Kidney (tissue), 13 donors: ENCODE measurements at regions not wholly inside any gene's neighbourhood (a gene's known extent, or its start where the extent isn't known, plus 50 kb on each side); places are given as distances from the start of the nearest gene placed in this dataset.

Experiments
- DNase-seq, 5 donors: peaks; one replicate each; pipeline ENCODE4 v3.0.0-alpha.2; 2013 to 2020
- FAIRE-seq: peaks from 2 replicates; lab custom pipeline; 2012; peaks lifted over from hg19 to GRCh38; lab: Jason Lieb, UNC
- H3K27ac ChIP-seq, 2 donors: one replicate each; pipeline ENCODE4 v1.7.0; 2013; ENCODE audit warnings: low read depth in 2 of 2, low read length in 2 of 2, inconsistent platforms in 1 of 2
- H3K27me3 ChIP-seq: one replicate; pipeline ENCODE4 v1.7.1; 2013; ENCODE audit warnings: low read length, inconsistent platforms; ENCODE audit not compliant: control insufficient read depth, insufficient read depth
- H3K36me3 ChIP-seq, 3 donors: one replicate each; pipeline versions ENCODE4 v1.7.0 to v1.7.1; 2013; ENCODE audit warnings: low read length in 3 of 3, control low read depth in 1 of 3, inconsistent platforms in 1 of 3; ENCODE audit not compliant: insufficient read depth in 3 of 3, control insufficient read depth in 2 of 3
- H3K4me1 ChIP-seq, 3 donors: one replicate each; pipeline versions ENCODE4 v1.7.0 to v1.7.1; 2013; ENCODE audit warnings: low read length in 3 of 3, inconsistent platforms in 1 of 3, low read depth in 1 of 3; ENCODE audit not compliant: control insufficient read depth in 2 of 3, insufficient read depth in 2 of 3
- H3K4me3 ChIP-seq, 3 donors: one replicate each; pipeline versions ENCODE4 v1.7.0 to v1.8.1; 2013; ENCODE audit warnings: low read length in 3 of 3, control low read depth in 1 of 3, inconsistent platforms in 1 of 3
- H3K9ac ChIP-seq, 3 donors: one replicate each; pipeline versions ENCODE4 v1.7.0 to v1.7.1; 2013; ENCODE audit warnings: low read length in 3 of 3, control low read depth in 1 of 3, inconsistent platforms in 1 of 3
- H3K9me3 ChIP-seq, 3 donors: one replicate each; pipeline versions ENCODE4 v1.7.0 to v1.7.1; 2013; ENCODE audit warnings: low read length in 3 of 3, control low read depth in 1 of 3, inconsistent platforms in 1 of 3; ENCODE audit not compliant: control insufficient read depth in 2 of 3, insufficient read depth in 1 of 3
- intact Hi-C: fragments of 100-400 bp; cut with DNase I; formaldehyde crosslinking; loops from one replicate; pipeline ENCODE4 v1.11.1; 2022
- TF ChIP-seq, protein P1 (sequence below): IDR thresholded peaks from 3 replicates; pipeline ENCODE4 v1.5.1; 2012; ENCODE audit warnings: mild to moderate bottlenecking, moderate library complexity, borderline replicate concordance; ENCODE audit not compliant: insufficient read depth; ENCODE audit errors: extremely low read depth
- donor health status: control.
- donor health status: control.
- donor health status: control.
- donor health status: control.
- donor health status: control.
- donor health status: DM: yes; HTN: yes; CAD: no.
- donor health status: Normal renal cell carcinoma (clear cell type).

DNA sequence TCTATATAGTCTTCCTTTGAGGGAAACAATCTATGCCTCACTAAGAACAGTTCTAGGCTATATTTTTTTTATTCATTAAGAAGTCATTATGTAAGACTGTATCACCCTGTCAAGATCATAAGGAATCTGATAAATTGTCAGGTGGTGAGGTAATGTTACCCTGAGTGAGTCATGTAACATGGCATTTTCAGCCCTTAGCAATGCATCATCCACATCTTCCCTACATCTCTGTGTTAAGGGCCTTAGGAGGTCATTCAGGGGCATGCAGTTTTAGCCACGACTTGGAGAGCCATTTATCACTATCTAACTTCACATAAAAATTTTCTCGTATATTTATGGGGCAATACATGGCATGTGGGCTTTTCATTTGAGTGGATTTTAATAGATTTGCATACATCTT lies 924.5 kb upstream of the MBL2 start:
- TF ChIP-seq, protein P1, sequence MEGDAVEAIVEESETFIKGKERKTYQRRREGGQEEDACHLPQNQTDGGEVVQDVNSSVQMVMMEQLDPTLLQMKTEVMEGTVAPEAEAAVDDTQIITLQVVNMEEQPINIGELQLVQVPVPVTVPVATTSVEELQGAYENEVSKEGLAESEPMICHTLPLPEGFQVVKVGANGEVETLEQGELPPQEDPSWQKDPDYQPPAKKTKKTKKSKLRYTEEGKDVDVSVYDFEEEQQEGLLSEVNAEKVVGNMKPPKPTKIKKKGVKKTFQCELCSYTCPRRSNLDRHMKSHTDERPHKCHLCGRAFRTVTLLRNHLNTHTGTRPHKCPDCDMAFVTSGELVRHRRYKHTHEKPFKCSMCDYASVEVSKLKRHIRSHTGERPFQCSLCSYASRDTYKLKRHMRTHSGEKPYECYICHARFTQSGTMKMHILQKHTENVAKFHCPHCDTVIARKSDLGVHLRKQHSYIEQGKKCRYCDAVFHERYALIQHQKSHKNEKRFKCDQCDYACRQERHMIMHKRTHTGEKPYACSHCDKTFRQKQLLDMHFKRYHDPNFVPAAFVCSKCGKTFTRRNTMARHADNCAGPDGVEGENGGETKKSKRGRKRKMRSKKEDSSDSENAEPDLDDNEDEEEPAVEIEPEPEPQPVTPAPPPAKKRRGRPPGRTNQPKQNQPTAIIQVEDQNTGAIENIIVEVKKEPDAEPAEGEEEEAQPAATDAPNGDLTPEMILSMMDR = no peak
- H3K36me3 ChIP-seq = no peaks in the 10 kb centered on the region
- H3K9ac ChIP-seq = no peak overlapping the region
- DNase-seq (no peak), FAIRE-seq (no peak)
- no peaks in the 10 kb centered on the region for H3K27me3 ChIP-seq
- no peak overlapping the region for H3K27ac ChIP-seq
- H3K9me3 ChIP-seq = no peaks in the 10 kb centered on the region
- H3K4me1 ChIP-seq = no peaks in the 10 kb centered on the region
- no peak overlapping the region for H3K4me3 ChIP-seq
- intact Hi-C loops = no loop called here

DNA sequence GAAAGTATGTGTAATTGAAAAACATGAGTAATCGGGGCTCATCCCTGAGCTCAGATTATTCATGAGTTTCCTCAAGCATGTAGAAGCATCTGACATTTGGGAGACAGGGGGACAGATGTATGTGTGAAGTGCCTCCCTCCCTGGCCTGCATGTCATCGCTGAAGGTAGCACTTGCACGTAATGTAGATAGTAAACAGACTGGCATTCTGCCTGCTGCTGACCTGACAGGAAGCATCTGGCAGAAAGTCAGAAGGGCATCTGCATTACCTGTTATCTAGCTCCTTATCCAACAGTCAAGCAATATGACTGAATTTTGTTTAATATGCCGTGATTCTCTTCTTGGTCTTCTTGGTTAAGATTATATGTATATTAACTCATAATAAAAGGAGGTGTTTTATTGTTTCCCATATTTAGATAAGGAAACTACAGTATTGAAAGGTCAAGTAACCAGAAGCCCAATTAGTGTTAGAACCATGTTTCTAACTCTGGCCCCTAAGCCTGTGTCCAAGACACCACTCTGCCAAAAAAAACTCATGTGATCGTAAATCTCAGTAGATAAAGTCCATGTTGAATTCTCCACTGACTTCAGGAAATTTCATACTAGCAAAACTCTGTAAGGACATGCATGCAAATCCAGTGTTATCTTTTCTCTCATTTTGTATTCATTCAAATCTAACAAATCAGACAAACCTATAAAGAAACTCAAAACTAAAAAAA lies 918.1 kb upstream of the MBL2 start:
- TF ChIP-seq, protein P1 = no peak
- no peak for FAIRE-seq
- peak in 3 of 5 donors; percentile 12 to 65 (median 38) for DNase-seq
- Histone ChIP-seq H3K27me3 (no peaks in the 10 kb centered on the region), H3K36me3 (no peaks in the 10 kb centered on the region), H3K9me3 (no peaks in the 10 kb centered on the region), H3K4me1 (no peaks in the 10 kb centered on the region), H3K9ac (no peak overlapping the region), H3K27ac (no peak overlapping the region), H3K4me3 (no peak overlapping the region)
- intact Hi-C loops = no loop called here

DNA sequence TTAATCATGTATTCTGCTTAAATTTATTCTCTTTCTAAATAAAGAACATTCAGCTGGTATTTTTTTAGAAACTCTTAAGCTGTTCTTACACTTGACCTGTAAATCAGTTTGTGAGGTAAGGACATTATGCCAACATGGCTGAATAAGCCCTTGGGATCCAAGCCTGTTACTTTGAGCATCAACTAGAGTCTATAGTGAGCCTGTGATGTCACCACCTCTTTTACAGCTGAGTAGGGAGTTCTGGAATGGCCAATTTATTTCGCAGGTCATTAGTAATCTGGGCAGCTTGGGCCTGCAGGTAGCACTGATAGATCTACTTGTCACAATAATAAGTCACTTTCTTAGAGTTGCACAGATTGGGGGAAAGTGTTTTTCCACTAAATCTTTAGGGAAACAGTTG lies 915.2 kb upstream of the MBL2 start:
- H3K27ac ChIP-seq = no peak overlapping the region
- FAIRE-seq (no peak), DNase-seq (no peak)
- no peaks in the 10 kb centered on the region for H3K4me1 ChIP-seq
- no peaks in the 10 kb centered on the region for H3K36me3 ChIP-seq
- H3K9me3 ChIP-seq = no peaks in the 10 kb centered on the region
- no peaks in the 10 kb centered on the region for H3K27me3 ChIP-seq
- no peak overlapping the region for H3K9ac ChIP-seq
- intact Hi-C loops = no loop called here
- no peak overlapping the region for H3K4me3 ChIP-seq
- TF ChIP-seq, protein P1 = no peak

DNA sequence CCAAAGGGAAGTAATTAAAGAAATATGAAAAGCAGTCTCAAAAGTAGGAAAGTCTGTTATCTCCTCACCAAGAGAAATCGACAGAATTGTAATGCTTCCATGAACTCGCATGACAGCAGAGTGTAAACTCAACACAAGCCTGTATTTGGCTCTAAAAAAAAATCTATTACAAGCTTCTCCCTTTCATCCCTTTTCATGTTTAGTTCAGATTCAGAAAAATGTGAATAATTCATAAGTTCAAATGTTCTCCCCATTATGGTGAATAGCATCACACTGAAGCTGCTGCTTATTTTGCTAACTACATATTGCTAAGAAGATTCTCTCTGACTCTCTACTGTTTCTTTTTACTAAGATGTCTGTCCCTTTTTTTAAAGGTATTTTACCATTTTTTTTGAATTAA lies 910.3 kb upstream of the MBL2 start:
- DNase-seq (no peak), FAIRE-seq (no peak)
- intact Hi-C loops = no loop called here
- Histone ChIP-seq H3K4me3 (no peak overlapping the region), H3K9me3 (no peaks in the 10 kb centered on the region), H3K36me3 (no peaks in the 10 kb centered on the region), H3K9ac (no peak overlapping the region), H3K4me1 (no peaks in the 10 kb centered on the region), H3K27ac (no peak overlapping the region), H3K27me3 (no peaks in the 10 kb centered on the region)
- TF ChIP-seq, protein P1 = no peak
